ENCODE measurements at regions not wholly inside any gene's neighbourhood (a gene's known extent, or its start where the extent isn't known, plus 50 kb on each side); places are given as distances from the start of the nearest gene placed in this dataset.
A peak's percentile ranks its signal among the peaks of the same experiment; 100 is the strongest.

DNA sequence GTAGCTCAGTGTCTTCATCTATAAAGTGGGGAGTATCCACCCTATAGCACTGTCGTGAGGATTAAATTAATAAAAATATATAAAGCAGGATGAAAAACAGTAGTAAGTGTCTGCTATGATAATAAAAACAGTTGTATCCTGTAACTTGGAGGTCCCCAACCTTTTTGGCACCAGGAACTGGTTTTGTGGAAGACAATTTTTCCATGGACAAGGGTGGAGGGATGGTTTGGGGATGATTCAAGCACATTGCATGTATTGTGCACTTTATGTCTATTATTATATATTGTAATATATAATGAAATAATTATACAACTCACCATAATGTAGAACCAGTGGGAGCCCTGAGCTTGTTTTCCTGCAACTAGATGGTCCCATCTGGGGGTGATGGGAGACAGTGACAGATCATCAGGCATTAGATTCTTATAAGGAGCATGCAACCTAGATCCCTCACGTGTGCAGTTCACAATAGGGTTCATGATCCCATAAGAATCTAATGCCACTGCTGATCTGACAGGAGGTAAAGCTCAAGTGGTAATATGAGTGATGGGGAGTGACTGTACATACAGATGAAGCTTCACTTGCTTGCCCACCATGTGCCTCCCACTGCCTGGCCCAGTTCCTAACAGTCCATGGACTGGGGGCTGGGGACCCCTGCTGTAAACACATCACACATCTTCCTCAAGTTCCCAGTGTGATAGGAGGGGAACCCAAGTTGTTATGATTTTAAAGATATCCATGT, 177.4 kb upstream of the DAPK1 start:
- H3K36me3 ChIP-seq (ENCODE audit: control insufficient read depth, insufficient read depth, low read length), result no peaks in the 10 kb centered on the region
- H3K4me1 ChIP-seq, result no peaks in the 10 kb centered on the region
- no peak overlapping the region for H3K4me3 ChIP-seq (ENCODE audit: low read depth, low read length)
- no peak overlapping the region for H3K27ac ChIP-seq
- TF ChIP-seq, protein P1, sequence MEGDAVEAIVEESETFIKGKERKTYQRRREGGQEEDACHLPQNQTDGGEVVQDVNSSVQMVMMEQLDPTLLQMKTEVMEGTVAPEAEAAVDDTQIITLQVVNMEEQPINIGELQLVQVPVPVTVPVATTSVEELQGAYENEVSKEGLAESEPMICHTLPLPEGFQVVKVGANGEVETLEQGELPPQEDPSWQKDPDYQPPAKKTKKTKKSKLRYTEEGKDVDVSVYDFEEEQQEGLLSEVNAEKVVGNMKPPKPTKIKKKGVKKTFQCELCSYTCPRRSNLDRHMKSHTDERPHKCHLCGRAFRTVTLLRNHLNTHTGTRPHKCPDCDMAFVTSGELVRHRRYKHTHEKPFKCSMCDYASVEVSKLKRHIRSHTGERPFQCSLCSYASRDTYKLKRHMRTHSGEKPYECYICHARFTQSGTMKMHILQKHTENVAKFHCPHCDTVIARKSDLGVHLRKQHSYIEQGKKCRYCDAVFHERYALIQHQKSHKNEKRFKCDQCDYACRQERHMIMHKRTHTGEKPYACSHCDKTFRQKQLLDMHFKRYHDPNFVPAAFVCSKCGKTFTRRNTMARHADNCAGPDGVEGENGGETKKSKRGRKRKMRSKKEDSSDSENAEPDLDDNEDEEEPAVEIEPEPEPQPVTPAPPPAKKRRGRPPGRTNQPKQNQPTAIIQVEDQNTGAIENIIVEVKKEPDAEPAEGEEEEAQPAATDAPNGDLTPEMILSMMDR (IDR thresholded peaks at IDR 0.05), result no peak
- no peaks in the 10 kb centered on the region for H3K79me2 ChIP-seq
- H2AFZ ChIP-seq, result no peak overlapping the region
- no peak overlapping the region for H3K4me2 ChIP-seq (ENCODE audit: low read length)
- H3K9ac ChIP-seq, result no peak overlapping the region
- no peaks in the 10 kb centered on the region for H3K27me3 ChIP-seq (ENCODE audit: control insufficient read depth, insufficient read depth, low read length)
- no peaks in the 10 kb centered on the region for H3K9me3 ChIP-seq (ENCODE audit: control insufficient read depth, low read length)

DNA sequence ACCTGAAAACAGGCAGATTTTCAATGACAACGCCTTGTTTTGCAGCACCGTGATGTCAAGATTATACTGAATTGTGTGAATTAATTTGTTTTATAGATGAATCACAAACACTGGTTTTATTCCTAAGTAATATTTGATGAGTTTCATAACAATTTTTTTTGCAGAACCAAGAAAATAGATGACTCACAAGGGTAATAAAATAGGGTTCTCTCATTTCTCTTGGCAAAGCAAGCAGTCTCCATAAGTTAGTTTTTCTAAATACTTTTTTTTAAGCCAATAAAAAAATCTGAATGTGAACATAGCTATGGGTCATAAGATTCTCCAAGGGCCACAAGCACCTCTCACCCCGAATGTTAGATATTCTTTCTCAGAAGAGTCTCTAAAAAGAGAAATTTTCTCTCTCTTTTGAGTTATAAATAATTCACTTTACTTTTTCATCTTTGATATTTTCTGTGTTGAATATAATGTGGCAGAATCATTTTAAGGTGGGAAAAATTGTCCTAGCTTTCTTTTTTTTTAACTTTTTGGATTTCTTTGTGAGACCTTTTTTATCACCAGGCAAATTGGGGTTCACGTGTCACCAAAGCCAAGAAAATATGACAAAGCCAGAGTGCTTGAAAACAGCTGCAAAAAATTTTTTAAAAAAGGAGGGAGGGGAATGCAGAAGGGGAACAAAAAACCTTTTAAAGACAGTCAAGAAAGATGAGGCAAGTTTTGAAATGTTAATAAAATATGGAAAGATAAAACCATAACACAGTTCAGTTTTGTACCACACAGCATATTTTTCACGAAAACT, 174.6 kb upstream of the DAPK1 start:
- Histone ChIP-seq H3K36me3 (ENCODE audit: control insufficient read depth, insufficient read depth, low read length) (no peaks in the 10 kb centered on the region), H3K27ac (no peak overlapping the region)

DNA sequence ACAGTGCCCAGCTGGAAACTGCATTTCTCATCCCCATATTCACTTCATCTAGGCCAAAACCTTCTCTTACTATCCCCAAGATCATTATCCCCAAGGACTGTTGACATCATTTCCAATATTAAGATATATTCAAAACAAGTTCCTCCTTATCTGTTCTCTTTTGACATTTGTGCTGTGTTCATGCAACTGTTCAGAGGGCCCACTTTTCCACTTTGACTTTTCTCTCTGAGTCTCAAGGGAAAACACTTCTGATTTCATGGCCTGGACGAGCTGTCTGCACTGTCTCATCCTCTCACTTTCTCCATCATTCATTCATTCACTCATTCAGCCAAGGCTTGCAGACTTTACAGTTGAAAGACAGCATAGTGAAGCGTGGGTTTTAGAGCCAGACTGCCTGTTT, 173.7 kb upstream of the DAPK1 start:
- H3K27ac ChIP-seq, result no peak overlapping the region
- H2AFZ ChIP-seq, result no peak overlapping the region
- H3K36me3 ChIP-seq (ENCODE audit: control insufficient read depth, insufficient read depth, low read length), result no peaks in the 10 kb centered on the region
- H3K4me2 ChIP-seq (ENCODE audit: low read length), result no peak overlapping the region
- no peaks in the 10 kb centered on the region for H3K4me1 ChIP-seq
- no peaks in the 10 kb centered on the region for H3K27me3 ChIP-seq (ENCODE audit: control insufficient read depth, insufficient read depth, low read length)
- TF ChIP-seq, protein P1 (IDR thresholded peaks at IDR 0.05), result no peak
- H3K79me2 ChIP-seq, result no peaks in the 10 kb centered on the region
- no peak overlapping the region for H3K9ac ChIP-seq
- H3K4me3 ChIP-seq (ENCODE audit: low read depth, low read length), result no peak overlapping the region
- no peaks in the 10 kb centered on the region for H3K9me3 ChIP-seq (ENCODE audit: control insufficient read depth, low read length)

More for the DNA sequence above, 174.6 kb upstream of the DAPK1 start:
- H3K4me2 ChIP-seq (ENCODE audit: low read length), result no peak overlapping the region
- H3K27me3 ChIP-seq (ENCODE audit: control insufficient read depth, insufficient read depth, low read length), result no peaks in the 10 kb centered on the region
- H3K4me1 ChIP-seq, result no peaks in the 10 kb centered on the region
- H3K9me3 ChIP-seq (ENCODE audit: control insufficient read depth, low read length), result no peaks in the 10 kb centered on the region
- no peak overlapping the region for H2AFZ ChIP-seq
- H3K4me3 ChIP-seq (ENCODE audit: low read depth, low read length), result no peak overlapping the region
- H3K9ac ChIP-seq, result no peak overlapping the region
- no peaks in the 10 kb centered on the region for H3K79me2 ChIP-seq
- TF ChIP-seq, protein P1 (IDR thresholded peaks at IDR 0.05), result no peak

DNA sequence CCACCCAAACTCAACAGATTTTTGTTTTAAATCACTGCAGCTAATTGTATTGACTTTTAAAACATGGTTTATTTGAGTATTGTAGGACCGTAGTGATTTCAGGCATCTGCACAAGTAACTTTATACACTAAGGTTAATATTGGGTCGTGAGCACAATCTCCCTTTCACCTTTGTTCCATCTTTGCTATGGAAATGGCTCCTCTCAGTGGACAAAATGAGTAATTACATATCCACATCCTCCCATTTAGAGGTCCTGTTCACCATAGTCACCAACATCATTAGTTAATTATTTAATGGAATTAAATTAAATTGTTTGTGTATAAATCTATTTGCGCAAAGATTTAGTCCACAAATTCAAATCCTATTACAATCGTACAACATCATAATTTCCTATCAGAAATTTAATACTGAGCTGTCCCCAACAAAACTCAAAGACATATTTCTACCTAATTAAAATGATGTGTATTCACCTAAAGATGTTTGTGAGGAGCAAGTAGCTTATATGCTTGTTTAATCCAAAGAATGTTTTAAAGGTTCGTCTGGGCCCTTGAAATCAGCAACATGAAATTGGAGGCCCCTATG, 173.0 kb upstream of the DAPK1 start:
- H3K27ac ChIP-seq, result no peak overlapping the region
- TF ChIP-seq, protein P1 (IDR thresholded peaks at IDR 0.05), result peak; percentile 67
- no peaks in the 10 kb centered on the region for H3K27me3 ChIP-seq (ENCODE audit: control insufficient read depth, insufficient read depth, low read length)

More for the DNA sequence above, 173.0 kb upstream of the DAPK1 start:
- Histone ChIP-seq H3K36me3 (ENCODE audit: control insufficient read depth, insufficient read depth, low read length) (no peaks in the 10 kb centered on the region), H3K9me3 (ENCODE audit: control insufficient read depth, low read length) (no peaks in the 10 kb centered on the region), H3K4me2 (ENCODE audit: low read length) (no peak overlapping the region), H3K79me2 (no peaks in the 10 kb centered on the region), H3K4me3 (ENCODE audit: low read depth, low read length) (no peak overlapping the region), H3K4me1 (no peaks in the 10 kb centered on the region), H2AFZ (no peak overlapping the region), H3K9ac (no peak overlapping the region)
